Stimulated activated CD4-positive, alpha-beta T cell treated with anti-CD3 and anti-CD28 coated beads, TNF-alpha, amount 100 ng/mL, for 1 hour (primary cell): ENCODE measurements at regions not wholly inside any gene's neighbourhood (a gene's known extent, or its start where the extent isn't known, plus 50 kb on each side); places are given as distances from the start of the nearest gene placed in this dataset.
"Not testable (repeated sequence)": the region's sequence is repeated elsewhere in the genome, so short reads cannot be mapped to it uniquely, and the experiment has no call there.

Experiments
- DNase-seq, 3 donors: peaks; one replicate each; pipeline ENCODE4 v3.0.0-alpha.2; 2020; ENCODE audit warnings: low read depth in 3 of 3, low spot score in 1 of 3

GRCh38 chr15:20309966-20310365 lies 231.6 kb downstream of the GOLGA6L6 start:
- DNase-seq = not testable (repeated sequence)

GRCh38 chr15:20309395-20309794 lies 232.2 kb downstream of the GOLGA6L6 start:
- DNase-seq = not testable (repeated sequence)

GRCh38 chr15:20308027-20308690 lies 233.4 kb downstream of the GOLGA6L6 start:
- DNase-seq = not testable (repeated sequence)

GRCh38 chr15:20307137-20307536 lies 234.5 kb downstream of the GOLGA6L6 start:
- DNase-seq = not testable (repeated sequence)

- DNase-seq = not testable (repeated sequence)
These were observed 235.0 kb downstream of the GOLGA6L6 start for GRCh38 chr15:20306497-20307106.

- DNase-seq = not testable (repeated sequence)
These were observed 235.7 kb downstream of the GOLGA6L6 start for GRCh38 chr15:20305912-20306311.

- DNase-seq = not testable (repeated sequence)
These were observed 236.6 kb downstream of the GOLGA6L6 start for GRCh38 chr15:20305015-20305465.

- DNase-seq = not testable (repeated sequence)
These were observed 237.2 kb downstream of the GOLGA6L6 start for GRCh38 chr15:20304282-20305014.

GRCh38 chr15:20303248-20304171 lies 238.1 kb downstream of the GOLGA6L6 start:
- DNase-seq = not testable (repeated sequence)

- not testable (repeated sequence) for DNase-seq
These were observed 239.2 kb downstream of the GOLGA6L6 start for GRCh38 chr15:20302141-20303069.

- DNase-seq = not testable (repeated sequence)
These were observed 240.0 kb downstream of the GOLGA6L6 start for GRCh38 chr15:20301471-20302081.

- DNase-seq = not testable (repeated sequence)
These were observed 240.6 kb downstream of the GOLGA6L6 start for GRCh38 chr15:20301041-20301390.

GRCh38 chr15:20300351-20301040 lies 241.1 kb downstream of the GOLGA6L6 start:
- not testable (repeated sequence) for DNase-seq

- DNase-seq = not testable (repeated sequence)
These were observed 243.9 kb downstream of the GOLGA6L6 start for GRCh38 chr15:20297603-20298123.

GRCh38 chr15:20296261-20296660 lies 245.3 kb downstream of the GOLGA6L6 start:
- DNase-seq = not testable (repeated sequence)

GRCh38 chr15:20295238-20295811 lies 246.3 kb downstream of the GOLGA6L6 start:
- no peak for DNase-seq

- DNase-seq = no peak
These were observed 246.9 kb downstream of the GOLGA6L6 start for GRCh38 chr15:20294651-20295237.
